NB4 (cell line): ENCODE measurements at regions not wholly inside any gene's neighbourhood (a gene's known extent, or its start where the extent isn't known, plus 50 kb on each side); places are given as distances from the start of the nearest gene placed in this dataset.

Source experiments
- POLR2A ChIP-seq: IDR thresholded peaks from 2 replicates; pipeline ENCODE4 v1.6.1; 2011; ENCODE audit warnings: mild to moderate bottlenecking; ENCODE audit not compliant: insufficient read length; ENCODE audit errors: extremely low read depth
- TF ChIP-seq, protein P1 (sequence below): IDR thresholded peaks from one replicate; pipeline ENCODE4 v1.5.1; 2012; ENCODE audit warnings: low read depth, low read length
- TF ChIP-seq, protein P2 (sequence below): IDR thresholded peaks from 2 replicates; pipeline ENCODE4 v1.6.1; 2011; ENCODE audit warnings: low read depth, low read length

- TF ChIP-seq, protein P1, sequence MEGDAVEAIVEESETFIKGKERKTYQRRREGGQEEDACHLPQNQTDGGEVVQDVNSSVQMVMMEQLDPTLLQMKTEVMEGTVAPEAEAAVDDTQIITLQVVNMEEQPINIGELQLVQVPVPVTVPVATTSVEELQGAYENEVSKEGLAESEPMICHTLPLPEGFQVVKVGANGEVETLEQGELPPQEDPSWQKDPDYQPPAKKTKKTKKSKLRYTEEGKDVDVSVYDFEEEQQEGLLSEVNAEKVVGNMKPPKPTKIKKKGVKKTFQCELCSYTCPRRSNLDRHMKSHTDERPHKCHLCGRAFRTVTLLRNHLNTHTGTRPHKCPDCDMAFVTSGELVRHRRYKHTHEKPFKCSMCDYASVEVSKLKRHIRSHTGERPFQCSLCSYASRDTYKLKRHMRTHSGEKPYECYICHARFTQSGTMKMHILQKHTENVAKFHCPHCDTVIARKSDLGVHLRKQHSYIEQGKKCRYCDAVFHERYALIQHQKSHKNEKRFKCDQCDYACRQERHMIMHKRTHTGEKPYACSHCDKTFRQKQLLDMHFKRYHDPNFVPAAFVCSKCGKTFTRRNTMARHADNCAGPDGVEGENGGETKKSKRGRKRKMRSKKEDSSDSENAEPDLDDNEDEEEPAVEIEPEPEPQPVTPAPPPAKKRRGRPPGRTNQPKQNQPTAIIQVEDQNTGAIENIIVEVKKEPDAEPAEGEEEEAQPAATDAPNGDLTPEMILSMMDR, result no peak
- TF ChIP-seq, protein P2, sequence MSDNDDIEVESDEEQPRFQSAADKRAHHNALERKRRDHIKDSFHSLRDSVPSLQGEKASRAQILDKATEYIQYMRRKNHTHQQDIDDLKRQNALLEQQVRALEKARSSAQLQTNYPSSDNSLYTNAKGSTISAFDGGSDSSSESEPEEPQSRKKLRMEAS, result no peak
- no peak for TF ChIP-seq POLR2A
These were observed 179.6 kb upstream of the CCN2 start for GRCh38 chr6:132130626-132131298.
